Right atrium auricular region (tissue), 2 donors: ENCODE measurements at regions not wholly inside any gene's neighbourhood (a gene's known extent, or its start where the extent isn't known, plus 50 kb on each side); places are given as distances from the start of the nearest gene placed in this dataset.

ENCODE experiments used
- DNase-seq: peaks from one replicate; pipeline ENCODE4 v3.0.0-alpha.2; 2019; ENCODE audit warnings: low spot score
- H3K27ac ChIP-seq, 2 donors: fragments of 200-600 bp; sonication (generic); 1 replicate in 1 of 2; 2 replicates in 1 of 2; pipeline ENCODE4 v1.5.1; 2016 to 2019
- H3K27me3 ChIP-seq, 2 donors: fragments of 200-600 bp; sonication (generic); one replicate each; pipeline versions ENCODE4 v1.5.1 to v1.6.0; 2017 to 2019
- H3K36me3 ChIP-seq: fragments of 200-600 bp; sonication (generic); one replicate; pipeline ENCODE4 v1.5.1; 2016
- H3K4me1 ChIP-seq, 2 donors: fragments of 200-600 bp; sonication (generic); one replicate each; pipeline versions ENCODE4 v1.5.1 to v1.6.0; 2017 to 2019
- H3K4me3 ChIP-seq, 2 donors: fragments of 200-600 bp; sonication (generic); 1 replicate in 1 of 2; 2 replicates in 1 of 2; pipeline ENCODE4 v1.5.1; 2017 to 2019; ENCODE audit warnings: mild to moderate bottlenecking in 1 of 2, moderate library complexity in 1 of 2
- H3K9me3 ChIP-seq, 2 donors: fragments of 200-600 bp; sonication (generic); one replicate each; pipeline ENCODE4 v1.5.1; 2019
- TF ChIP-seq, protein P1 (sequence below), 2 donors: fragments of 200-600 bp; sonication (generic); IDR thresholded peaks; one replicate each; pipeline ENCODE4 v1.5.1; 2019; ENCODE audit warnings: antibody characterized with exemption in 2 of 2

DNA sequence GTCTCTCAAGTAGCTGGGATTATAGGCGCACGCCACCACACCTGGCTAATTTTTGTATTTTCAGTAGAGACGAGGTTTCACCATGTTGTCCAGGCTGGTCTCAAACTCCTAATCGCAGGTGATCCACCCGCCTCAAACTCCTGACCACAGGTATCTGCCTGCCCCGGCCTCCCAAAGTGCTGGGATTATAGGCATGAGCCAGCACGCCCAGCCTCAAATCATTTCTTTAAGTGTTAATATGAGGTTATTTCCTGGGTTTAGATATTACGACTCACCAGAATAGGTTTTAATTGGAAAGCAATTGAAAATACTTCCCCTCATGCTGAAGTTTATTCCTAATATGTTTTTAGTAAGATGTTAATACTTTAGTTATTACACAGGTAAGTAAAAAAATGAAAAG lies 144.5 kb downstream of the NUFIP1 start:
- peaks cover 0 to 9% of the 10 kb centered on the region in 2 donors for H3K4me1 ChIP-seq
- TF ChIP-seq, protein P1, sequence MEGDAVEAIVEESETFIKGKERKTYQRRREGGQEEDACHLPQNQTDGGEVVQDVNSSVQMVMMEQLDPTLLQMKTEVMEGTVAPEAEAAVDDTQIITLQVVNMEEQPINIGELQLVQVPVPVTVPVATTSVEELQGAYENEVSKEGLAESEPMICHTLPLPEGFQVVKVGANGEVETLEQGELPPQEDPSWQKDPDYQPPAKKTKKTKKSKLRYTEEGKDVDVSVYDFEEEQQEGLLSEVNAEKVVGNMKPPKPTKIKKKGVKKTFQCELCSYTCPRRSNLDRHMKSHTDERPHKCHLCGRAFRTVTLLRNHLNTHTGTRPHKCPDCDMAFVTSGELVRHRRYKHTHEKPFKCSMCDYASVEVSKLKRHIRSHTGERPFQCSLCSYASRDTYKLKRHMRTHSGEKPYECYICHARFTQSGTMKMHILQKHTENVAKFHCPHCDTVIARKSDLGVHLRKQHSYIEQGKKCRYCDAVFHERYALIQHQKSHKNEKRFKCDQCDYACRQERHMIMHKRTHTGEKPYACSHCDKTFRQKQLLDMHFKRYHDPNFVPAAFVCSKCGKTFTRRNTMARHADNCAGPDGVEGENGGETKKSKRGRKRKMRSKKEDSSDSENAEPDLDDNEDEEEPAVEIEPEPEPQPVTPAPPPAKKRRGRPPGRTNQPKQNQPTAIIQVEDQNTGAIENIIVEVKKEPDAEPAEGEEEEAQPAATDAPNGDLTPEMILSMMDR (IDR thresholded peaks at IDR 0.05): no peak

DNA sequence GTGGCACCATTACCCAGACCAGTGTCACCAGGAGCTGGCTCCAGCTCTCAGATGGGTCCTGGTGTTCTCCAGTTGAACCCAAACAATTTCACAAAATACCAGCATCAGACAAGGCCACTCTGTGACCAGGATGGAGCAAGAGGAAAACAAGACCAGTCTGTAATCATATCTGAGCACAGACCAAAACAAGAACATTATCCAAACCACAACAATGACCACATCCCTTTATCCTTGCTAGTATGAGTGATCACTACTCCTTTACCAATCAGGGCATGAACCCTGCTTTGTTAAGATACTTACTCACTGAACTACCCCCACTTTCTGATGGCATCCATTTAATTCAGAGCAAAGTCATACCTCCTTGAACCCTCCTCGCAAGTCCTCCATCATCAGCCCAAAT lies 145.9 kb downstream of the NUFIP1 start:
- peak; percentile 34 for DNase-seq
- TF ChIP-seq, protein P1 (IDR thresholded peaks at IDR 0.05): no peak
- Histone ChIP-seq H3K36me3 (no peaks in the 10 kb centered on the region), H3K27me3 (no peaks in the 10 kb centered on the region), H3K4me1 (no peaks in the 10 kb centered on the region), H3K4me3 (no peak overlapping the region), H3K27ac (no peak overlapping the region), H3K9me3 (no peaks in the 10 kb centered on the region)

More for the DNA sequence above, 144.5 kb downstream of the NUFIP1 start:
- H3K27me3 ChIP-seq: no peaks in the 10 kb centered on the region
- no peak overlapping the region for H3K27ac ChIP-seq
- no peaks in the 10 kb centered on the region for H3K36me3 ChIP-seq
- DNase-seq: no peak
- no peak overlapping the region for H3K4me3 ChIP-seq
- no peaks in the 10 kb centered on the region for H3K9me3 ChIP-seq

DNA sequence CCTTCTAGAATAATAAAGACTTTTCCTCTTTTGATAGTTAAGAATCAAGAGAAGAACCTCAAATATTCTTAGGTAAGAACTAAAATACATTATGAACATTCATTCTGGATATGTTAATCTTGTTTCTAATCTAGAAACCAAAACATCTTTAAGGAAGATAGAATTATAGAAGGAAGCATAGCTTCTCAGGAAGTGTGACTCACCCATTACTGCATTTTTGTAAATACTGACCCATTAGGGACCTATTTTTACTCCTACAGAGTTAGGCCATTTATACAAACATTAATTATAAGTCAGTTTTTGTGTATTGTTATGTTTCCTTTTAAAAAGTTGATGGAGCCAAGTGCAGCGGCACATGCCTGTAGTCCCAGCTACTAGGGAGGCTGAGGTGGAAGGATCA lies 147.1 kb downstream of the NUFIP1 start:
- H3K9me3 ChIP-seq: no peaks in the 10 kb centered on the region
- H3K4me1 ChIP-seq: no peaks in the 10 kb centered on the region
- H3K4me3 ChIP-seq: no peak overlapping the region
- peak; percentile 7 for DNase-seq
- no peaks in the 10 kb centered on the region for H3K27me3 ChIP-seq
- H3K27ac ChIP-seq: no peak overlapping the region
- H3K36me3 ChIP-seq: no peaks in the 10 kb centered on the region
- TF ChIP-seq, protein P1 (IDR thresholded peaks at IDR 0.05): no peak

DNA sequence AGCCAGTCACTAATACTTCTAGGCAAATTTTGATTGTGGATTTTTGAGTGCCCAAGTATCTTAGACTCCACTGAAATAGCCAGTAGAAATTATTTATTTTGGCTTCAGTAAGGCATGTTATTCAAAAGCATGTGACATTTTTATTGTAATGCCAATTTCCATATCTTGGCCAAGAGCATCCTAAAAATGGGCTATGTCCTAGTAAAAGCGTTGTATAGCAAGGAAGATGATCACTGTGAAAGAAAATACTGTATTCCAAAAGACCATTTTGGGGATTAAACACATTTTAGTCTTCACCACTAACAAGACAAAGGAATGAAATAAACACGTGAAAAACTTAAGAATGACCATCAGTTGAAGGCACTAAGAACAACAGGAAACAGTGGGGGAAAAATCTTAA lies 149.1 kb downstream of the NUFIP1 start:
- H3K9me3 ChIP-seq: no peaks in the 10 kb centered on the region
- no peak overlapping the region for H3K27ac ChIP-seq
- no peak overlapping the region for H3K4me3 ChIP-seq
- DNase-seq: no peak
- TF ChIP-seq, protein P1 (IDR thresholded peaks at IDR 0.05): no peak
- no peaks in the 10 kb centered on the region for H3K4me1 ChIP-seq
- no peaks in the 10 kb centered on the region for H3K27me3 ChIP-seq
- no peaks in the 10 kb centered on the region for H3K36me3 ChIP-seq

DNA sequence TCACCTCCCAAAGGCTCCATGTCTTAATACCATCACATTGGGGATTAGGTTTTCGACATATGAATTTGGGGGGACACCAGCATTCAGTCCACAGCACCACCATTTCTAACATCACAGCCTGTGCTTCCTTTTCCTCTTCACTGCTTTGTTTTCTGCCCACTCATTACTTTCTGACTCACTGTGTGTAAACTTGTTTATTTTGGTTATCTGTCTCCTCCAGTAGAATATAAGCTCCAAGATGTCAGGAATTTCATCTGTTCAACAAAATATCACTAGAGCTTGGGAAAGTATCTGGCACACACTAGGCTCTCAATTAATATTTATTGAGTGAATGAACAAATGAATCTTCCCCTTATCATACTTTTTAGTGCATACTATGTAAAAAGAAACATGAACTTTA lies 152.0 kb downstream of the NUFIP1 start:
- no peak for DNase-seq
- Histone ChIP-seq H3K4me1 (no peaks in the 10 kb centered on the region), H3K36me3 (no peaks in the 10 kb centered on the region), H3K9me3 (no peaks in the 10 kb centered on the region), H3K27me3 (no peaks in the 10 kb centered on the region), H3K4me3 (no peak overlapping the region), H3K27ac (no peak overlapping the region)
- TF ChIP-seq, protein P1 (IDR thresholded peaks at IDR 0.05): no peak

DNA sequence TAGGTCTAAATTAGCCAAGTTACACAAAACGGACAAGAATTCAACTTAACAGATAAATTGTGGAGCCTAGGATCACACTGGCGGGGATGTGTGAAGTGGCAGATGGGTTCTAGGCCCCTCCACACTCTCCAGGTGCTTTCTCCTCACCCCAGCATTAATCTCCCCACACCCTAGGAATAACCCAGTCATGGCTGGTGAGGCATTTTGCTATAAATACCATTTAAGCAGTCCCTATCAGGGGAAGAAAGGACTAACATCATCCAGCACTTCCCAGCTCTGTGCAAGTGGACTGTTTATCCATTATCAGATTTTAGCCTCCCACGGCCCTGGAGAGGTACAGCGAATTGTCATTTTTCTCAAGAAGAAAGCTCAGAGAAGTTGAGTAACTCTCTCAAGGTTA lies 154.9 kb downstream of the NUFIP1 start:
- no peaks in the 10 kb centered on the region for H3K27me3 ChIP-seq
- H3K36me3 ChIP-seq: no peaks in the 10 kb centered on the region
- H3K9me3 ChIP-seq: no peaks in the 10 kb centered on the region
- peak overlapping the region in 1 of 2 donors; percentile 24 for H3K27ac ChIP-seq
- no peak overlapping the region for H3K4me3 ChIP-seq
- DNase-seq: no peak
- H3K4me1 ChIP-seq: no peaks in the 10 kb centered on the region
- TF ChIP-seq, protein P1 (IDR thresholded peaks at IDR 0.05): no peak
